Kidney (tissue), 13 donors: ENCODE measurements at regions not wholly inside any gene's neighbourhood (a gene's known extent, or its start where the extent isn't known, plus 50 kb on each side); places are given as distances from the start of the nearest gene placed in this dataset.

ENCODE experiments used
- DNase-seq, 5 donors: peaks; one replicate each; pipeline ENCODE4 v3.0.0-alpha.2; 2013 to 2020
- FAIRE-seq: peaks from 2 replicates; lab custom pipeline; 2012; peaks lifted over from hg19 to GRCh38; lab: Jason Lieb, UNC
- H3K27ac ChIP-seq, 2 donors: one replicate each; pipeline ENCODE4 v1.7.0; 2013; ENCODE audit warnings: low read depth in 2 of 2, low read length in 2 of 2, inconsistent platforms in 1 of 2
- H3K27me3 ChIP-seq: one replicate; pipeline ENCODE4 v1.7.1; 2013; ENCODE audit warnings: low read length, inconsistent platforms; ENCODE audit not compliant: control insufficient read depth, insufficient read depth
- H3K36me3 ChIP-seq, 3 donors: one replicate each; pipeline versions ENCODE4 v1.7.0 to v1.7.1; 2013; ENCODE audit warnings: low read length in 3 of 3, control low read depth in 1 of 3, inconsistent platforms in 1 of 3; ENCODE audit not compliant: insufficient read depth in 3 of 3, control insufficient read depth in 2 of 3
- H3K4me1 ChIP-seq, 3 donors: one replicate each; pipeline versions ENCODE4 v1.7.0 to v1.7.1; 2013; ENCODE audit warnings: low read length in 3 of 3, inconsistent platforms in 1 of 3, low read depth in 1 of 3; ENCODE audit not compliant: control insufficient read depth in 2 of 3, insufficient read depth in 2 of 3
- H3K4me3 ChIP-seq, 3 donors: one replicate each; pipeline versions ENCODE4 v1.7.0 to v1.8.1; 2013; ENCODE audit warnings: low read length in 3 of 3, control low read depth in 1 of 3, inconsistent platforms in 1 of 3
- H3K9ac ChIP-seq, 3 donors: one replicate each; pipeline versions ENCODE4 v1.7.0 to v1.7.1; 2013; ENCODE audit warnings: low read length in 3 of 3, control low read depth in 1 of 3, inconsistent platforms in 1 of 3
- H3K9me3 ChIP-seq, 3 donors: one replicate each; pipeline versions ENCODE4 v1.7.0 to v1.7.1; 2013; ENCODE audit warnings: low read length in 3 of 3, control low read depth in 1 of 3, inconsistent platforms in 1 of 3; ENCODE audit not compliant: control insufficient read depth in 2 of 3, insufficient read depth in 1 of 3
- intact Hi-C: fragments of 100-400 bp; cut with DNase I; formaldehyde crosslinking; loops from one replicate; pipeline ENCODE4 v1.11.1; 2022
- TF ChIP-seq, protein P1 (sequence below): IDR thresholded peaks from 3 replicates; pipeline ENCODE4 v1.5.1; 2012; ENCODE audit warnings: mild to moderate bottlenecking, moderate library complexity, borderline replicate concordance; ENCODE audit not compliant: insufficient read depth; ENCODE audit errors: extremely low read depth
- donor health status: control.
- donor health status: control.
- donor health status: control.
- donor health status: control.
- donor health status: control.
- donor health status: DM: yes; HTN: yes; CAD: no.
- donor health status: Normal renal cell carcinoma (clear cell type).

DNA sequence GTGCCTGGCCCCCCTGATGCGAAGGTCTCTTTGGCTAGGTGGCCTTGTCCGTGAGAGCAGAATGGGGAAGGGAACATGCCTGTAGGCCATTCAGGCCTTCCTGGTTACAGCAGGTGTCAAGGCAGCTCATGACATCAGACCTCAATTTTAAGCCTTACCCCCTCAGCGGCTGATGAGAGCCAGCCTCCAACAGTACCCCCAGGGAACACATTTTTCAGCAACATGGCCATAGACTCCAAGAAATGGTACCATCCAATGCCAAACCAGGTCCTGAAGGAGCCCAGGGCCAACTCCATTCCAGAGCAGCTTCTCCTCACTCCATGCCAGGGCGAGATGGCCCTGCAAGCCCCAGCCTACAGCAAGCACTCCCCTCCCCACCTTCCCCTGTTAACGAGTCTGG is 199.2 kb downstream of the SMAD2 start:
- H3K4me1 ChIP-seq: no peaks in the 10 kb centered on the region
- H3K4me3 ChIP-seq: no peak overlapping the region
- DNase-seq (no peak), FAIRE-seq (no peak)
- H3K27me3 ChIP-seq: no peaks in the 10 kb centered on the region
- H3K36me3 ChIP-seq: no peaks in the 10 kb centered on the region
- H3K27ac ChIP-seq: no peak overlapping the region
- TF ChIP-seq, protein P1, sequence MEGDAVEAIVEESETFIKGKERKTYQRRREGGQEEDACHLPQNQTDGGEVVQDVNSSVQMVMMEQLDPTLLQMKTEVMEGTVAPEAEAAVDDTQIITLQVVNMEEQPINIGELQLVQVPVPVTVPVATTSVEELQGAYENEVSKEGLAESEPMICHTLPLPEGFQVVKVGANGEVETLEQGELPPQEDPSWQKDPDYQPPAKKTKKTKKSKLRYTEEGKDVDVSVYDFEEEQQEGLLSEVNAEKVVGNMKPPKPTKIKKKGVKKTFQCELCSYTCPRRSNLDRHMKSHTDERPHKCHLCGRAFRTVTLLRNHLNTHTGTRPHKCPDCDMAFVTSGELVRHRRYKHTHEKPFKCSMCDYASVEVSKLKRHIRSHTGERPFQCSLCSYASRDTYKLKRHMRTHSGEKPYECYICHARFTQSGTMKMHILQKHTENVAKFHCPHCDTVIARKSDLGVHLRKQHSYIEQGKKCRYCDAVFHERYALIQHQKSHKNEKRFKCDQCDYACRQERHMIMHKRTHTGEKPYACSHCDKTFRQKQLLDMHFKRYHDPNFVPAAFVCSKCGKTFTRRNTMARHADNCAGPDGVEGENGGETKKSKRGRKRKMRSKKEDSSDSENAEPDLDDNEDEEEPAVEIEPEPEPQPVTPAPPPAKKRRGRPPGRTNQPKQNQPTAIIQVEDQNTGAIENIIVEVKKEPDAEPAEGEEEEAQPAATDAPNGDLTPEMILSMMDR: no peak
- intact Hi-C loops: no loop called here
- H3K9ac ChIP-seq: no peak overlapping the region
- H3K9me3 ChIP-seq: no peaks in the 10 kb centered on the region

GRCh38 chr18:47730795-47731194 is 199.7 kb downstream of the SMAD2 start:
- no peaks in the 10 kb centered on the region for H3K9me3 ChIP-seq
- no peak overlapping the region for H3K27ac ChIP-seq
- no peaks in the 10 kb centered on the region for H3K27me3 ChIP-seq
- intact Hi-C loops: no loop called here
- no peak for DNase-seq
- no peak overlapping the region for H3K4me3 ChIP-seq
- no peak overlapping the region for H3K9ac ChIP-seq
- TF ChIP-seq, protein P1: no peak
- FAIRE-seq: no peak
- H3K4me1 ChIP-seq: no peaks in the 10 kb centered on the region
- H3K36me3 ChIP-seq: no peaks in the 10 kb centered on the region

DNA sequence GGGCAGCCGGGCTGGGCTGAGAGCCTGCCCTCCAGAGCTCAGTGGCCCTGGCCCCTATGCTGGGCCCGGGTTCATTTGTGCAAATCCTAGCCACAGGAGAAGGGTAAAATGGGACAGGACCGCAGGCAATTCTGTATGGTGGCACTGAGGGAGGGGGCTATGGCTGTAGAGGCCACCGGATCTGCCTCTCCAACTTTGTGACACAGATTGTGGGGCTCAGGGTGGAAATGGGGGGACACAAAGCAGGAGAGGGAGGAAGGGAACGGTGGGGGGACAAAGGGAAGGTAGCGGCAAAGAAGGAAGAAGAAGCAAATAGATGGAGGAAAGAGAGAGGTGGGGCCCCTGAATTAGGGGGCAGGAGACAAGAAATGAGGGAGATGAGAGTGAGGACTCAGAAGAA is 201.1 kb downstream of the SMAD2 start:
- intact Hi-C loops: no loop called here
- TF ChIP-seq, protein P1: no peak
- FAIRE-seq (no peak), DNase-seq (no peak)
- no peaks in the 10 kb centered on the region for H3K36me3 ChIP-seq
- no peaks in the 10 kb centered on the region for H3K4me1 ChIP-seq
- no peak overlapping the region for H3K9ac ChIP-seq
- H3K4me3 ChIP-seq: no peak overlapping the region
- H3K27me3 ChIP-seq: no peaks in the 10 kb centered on the region
- no peak overlapping the region for H3K27ac ChIP-seq
- no peaks in the 10 kb centered on the region for H3K9me3 ChIP-seq

DNA sequence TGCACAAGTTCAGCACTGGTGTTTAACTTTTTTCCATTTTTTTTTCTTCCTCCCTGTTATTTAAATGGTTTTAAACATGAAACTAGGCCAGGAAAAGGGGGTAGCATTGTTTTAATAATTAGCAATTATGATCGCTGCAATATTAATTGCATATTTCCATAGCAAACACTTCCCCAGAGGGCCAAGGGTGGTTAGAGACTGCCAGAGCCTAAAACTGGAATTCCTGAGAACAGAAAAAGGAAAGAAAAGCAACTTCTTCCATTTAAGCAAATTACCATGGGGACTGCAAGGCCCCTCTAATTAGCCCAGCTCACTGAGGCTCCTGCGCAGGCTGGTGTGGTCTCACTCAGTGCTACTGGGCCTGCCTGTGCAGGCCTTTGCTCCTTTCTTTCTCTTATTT is 201.5 kb downstream of the SMAD2 start:
- Histone ChIP-seq H3K27me3 (no peaks in the 10 kb centered on the region), H3K9me3 (no peaks in the 10 kb centered on the region), H3K27ac (no peak overlapping the region), H3K36me3 (no peaks in the 10 kb centered on the region), H3K4me1 (no peaks in the 10 kb centered on the region), H3K9ac (no peak overlapping the region), H3K4me3 (no peak overlapping the region)
- intact Hi-C loops: no loop called here
- FAIRE-seq (no peak), DNase-seq (peak in 1 of 5 donors; percentile 26)
- TF ChIP-seq, protein P1: no peak
